Adrenal gland (tissue), 9 donors: ENCODE measurements at regions not wholly inside any gene's neighbourhood (a gene's known extent, or its start where the extent isn't known, plus 50 kb on each side); places are given as distances from the start of the nearest gene placed in this dataset.

Experiments used
- DNase-seq, 7 donors: peaks; one replicate each; pipeline ENCODE4 v3.0.0-alpha.2; 2019 to 2020
- H3K27ac ChIP-seq, 5 donors: fragments of 200-600 bp; sonication (generic) in 4 of 5; 1 replicate in 3 of 5; 2 replicates in 2 of 5; pipeline versions ENCODE4 v1.5.1 to v1.8.0; 2016 to 2020; ENCODE audit warnings: mild to moderate bottlenecking in 1 of 5
- H3K27me3 ChIP-seq: fragments of 200-600 bp; 2 replicates; pipeline ENCODE4 v1.8.0; 2021
- H3K36me3 ChIP-seq, 2 donors: fragments of 200-600 bp; replicated peaks in 1 of 2; 1 replicate in 1 of 2; 2 replicates in 1 of 2; pipeline versions ENCODE4 v1.5.1 to v1.8.0; 2018 to 2022
- H3K4me1 ChIP-seq, 2 donors: fragments of 200-600 bp; replicated peaks in 1 of 2; 1 replicate in 1 of 2; 2 replicates in 1 of 2; pipeline versions ENCODE4 v1.5.1 to v1.8.0; 2018 to 2021
- H3K4me3 ChIP-seq, 4 donors: fragments of 200-600 bp; sonication (generic) in 3 of 4; one replicate each; pipeline ENCODE4 v1.5.1; 2016 to 2018
- H3K9me3 ChIP-seq, 3 donors: fragments of 200-600 bp; sonication (generic) in 1 of 3; replicated peaks in 1 of 3; 1 replicate in 2 of 3; 2 replicates in 1 of 3; pipeline versions ENCODE4 v1.5.1 to v1.8.0; 2016 to 2021
- POLR2A ChIP-seq, 2 donors: fragments of 450-650 bp; IDR thresholded peaks; one replicate each; pipeline ENCODE4 v1.6.1; 2017; ENCODE audit warnings: antibody characterized with exemption in 2 of 2, mild to moderate bottlenecking in 2 of 2, moderate library complexity in 1 of 2
- WGBS, 4 donors: extraction: QIAGEN DNeasy Blood & Tissue Kit in 2 of 4; methylation state at CpG; one replicate each; pipeline versions ENCODE4 v1.1.5 to v1.1.7; 2013 to 2017; 5-methylcytosine and 5-hydroxymethylcytosine counted together
- intact Hi-C, 2 donors: fragments of 100-400 bp; cut with DNase I; formaldehyde crosslinking; loops; one replicate each; pipeline versions ENCODE4 v1.14.1 to v1.15.0; 2022 to 2023
- TF ChIP-seq, protein P1 (sequence below), 6 experiments: fragments of 450-650 bp in 4 of 6; fragments of 200-600 bp in 2 of 6; sonication (generic) in 1 of 6; IDR thresholded peaks; 1 replicate in 5 of 6; 2 replicates in 1 of 6; pipeline versions ENCODE4 v1.5.1 to v1.8.0; 2016 to 2021; ENCODE audit warnings: antibody characterized with exemption in 6 of 6, mild to moderate bottlenecking in 2 of 6, moderate library complexity in 1 of 6
- donor health status: healthy with polysubstance abuse.
- donor health status: Bipolar disorder and iron deficiency.
- donor health status: DM: yes; HTN: yes; CAD: no.
- donor health status: DM: no; HTN: no; CAD: no.
- donor health status: DM: no; HTN: no; CAD: no.

DNA sequence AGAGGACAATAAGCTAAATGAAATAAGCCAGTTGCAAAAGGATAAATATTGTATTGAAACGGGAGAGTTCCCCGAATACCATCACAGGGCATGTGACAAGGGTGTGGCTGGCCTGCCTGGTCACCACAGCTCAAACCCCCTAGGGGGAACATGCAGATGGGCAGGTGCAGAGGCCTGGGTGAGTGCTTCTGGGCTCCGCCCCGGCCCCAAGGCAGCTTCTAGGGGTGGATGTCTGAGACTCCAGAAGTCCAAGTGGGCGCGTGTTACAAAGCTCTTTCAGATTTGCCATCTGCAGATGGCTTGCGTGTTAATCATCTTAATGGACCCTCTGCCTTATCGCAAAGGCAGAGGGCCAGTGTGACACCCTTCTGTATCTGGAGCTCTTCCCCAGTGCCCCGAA is 559.2 kb upstream of the IMPG1 start:
- intact Hi-C loops, result no loop called here
- DNase-seq, result no peak
- H3K36me3 ChIP-seq, result no peaks in the 10 kb centered on the region
- no peaks in the 10 kb centered on the region for H3K9me3 ChIP-seq
- WGBS, 4 donors, result 70 to 87% (median 84%) methylated on average over 6 to 9 of the region's 9 CpGs
- H3K27me3 ChIP-seq, result no peaks in the 10 kb centered on the region
- no peak overlapping the region for H3K27ac ChIP-seq
- TF ChIP-seq, protein P1, sequence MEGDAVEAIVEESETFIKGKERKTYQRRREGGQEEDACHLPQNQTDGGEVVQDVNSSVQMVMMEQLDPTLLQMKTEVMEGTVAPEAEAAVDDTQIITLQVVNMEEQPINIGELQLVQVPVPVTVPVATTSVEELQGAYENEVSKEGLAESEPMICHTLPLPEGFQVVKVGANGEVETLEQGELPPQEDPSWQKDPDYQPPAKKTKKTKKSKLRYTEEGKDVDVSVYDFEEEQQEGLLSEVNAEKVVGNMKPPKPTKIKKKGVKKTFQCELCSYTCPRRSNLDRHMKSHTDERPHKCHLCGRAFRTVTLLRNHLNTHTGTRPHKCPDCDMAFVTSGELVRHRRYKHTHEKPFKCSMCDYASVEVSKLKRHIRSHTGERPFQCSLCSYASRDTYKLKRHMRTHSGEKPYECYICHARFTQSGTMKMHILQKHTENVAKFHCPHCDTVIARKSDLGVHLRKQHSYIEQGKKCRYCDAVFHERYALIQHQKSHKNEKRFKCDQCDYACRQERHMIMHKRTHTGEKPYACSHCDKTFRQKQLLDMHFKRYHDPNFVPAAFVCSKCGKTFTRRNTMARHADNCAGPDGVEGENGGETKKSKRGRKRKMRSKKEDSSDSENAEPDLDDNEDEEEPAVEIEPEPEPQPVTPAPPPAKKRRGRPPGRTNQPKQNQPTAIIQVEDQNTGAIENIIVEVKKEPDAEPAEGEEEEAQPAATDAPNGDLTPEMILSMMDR (IDR thresholded peaks at IDR 0.05), result no peak
- TF ChIP-seq POLR2A (IDR thresholded peaks at IDR 0.05), result no peak
- no peak overlapping the region for H3K4me3 ChIP-seq
- no peaks in the 10 kb centered on the region for H3K4me1 ChIP-seq

DNA sequence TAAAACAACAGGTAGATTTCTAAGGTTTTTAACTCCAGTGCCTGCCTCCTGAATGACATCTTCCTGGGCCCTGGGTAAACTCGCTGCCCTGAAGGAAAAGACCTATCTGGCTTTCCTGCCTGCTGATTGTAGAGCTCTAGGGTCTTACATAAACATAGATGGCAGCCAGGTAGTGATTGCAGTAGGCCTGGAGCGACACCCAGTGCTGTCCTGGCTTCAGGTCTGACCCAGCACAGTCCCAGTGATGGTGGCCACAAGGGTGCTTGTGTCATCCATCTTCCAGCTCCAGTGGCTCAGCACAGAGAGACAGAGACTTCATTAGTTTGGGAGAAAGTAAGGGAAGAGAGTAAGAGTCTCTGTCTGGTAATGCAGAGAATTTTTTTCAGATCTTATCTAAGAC is 542.9 kb upstream of the IMPG1 start:
- WGBS, 4 donors, result 67 to 79% (median 78%) methylated on average over 2 of the region's 2 CpGs
- Histone ChIP-seq H3K4me1 (no peaks in the 10 kb centered on the region), H3K36me3 (no peaks in the 10 kb centered on the region), H3K9me3 (no peaks in the 10 kb centered on the region), H3K27ac (no peak overlapping the region), H3K27me3 (no peaks in the 10 kb centered on the region), H3K4me3 (no peak overlapping the region)
- TF ChIP-seq, protein P1 (IDR thresholded peaks at IDR 0.05), result no peak
- no peak for TF ChIP-seq POLR2A (IDR thresholded peaks at IDR 0.05)
- intact Hi-C loops, result no loop called here
- no peak for DNase-seq

DNA sequence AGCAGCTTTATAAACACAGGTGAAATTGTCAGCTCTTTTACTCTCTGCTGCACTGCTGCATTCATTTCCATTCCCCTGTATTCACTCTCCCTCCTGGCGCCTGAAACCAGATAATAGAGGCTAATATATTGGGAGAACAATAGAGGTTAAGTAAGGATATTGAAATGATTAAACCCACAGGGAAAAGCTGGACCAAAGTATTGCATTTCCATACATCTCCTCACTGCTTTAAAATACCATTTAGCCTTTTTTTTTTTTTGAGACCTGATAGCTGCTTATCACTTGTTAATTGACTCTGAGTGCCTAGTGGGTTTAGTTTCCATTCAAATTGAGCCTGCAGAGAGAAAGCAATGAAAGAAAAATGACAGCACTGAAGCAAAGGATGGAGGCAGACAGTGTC is 540.5 kb upstream of the IMPG1 start:
- Histone ChIP-seq H3K27ac (no peak overlapping the region), H3K27me3 (no peaks in the 10 kb centered on the region), H3K36me3 (no peaks in the 10 kb centered on the region), H3K9me3 (no peaks in the 10 kb centered on the region), H3K4me1 (no peaks in the 10 kb centered on the region), H3K4me3 (no peak overlapping the region)
- 33 to 52% (median 41%) methylated on average over 1 of the region's 1 CpG for WGBS, 4 donors
- no peak for DNase-seq
- no peak for TF ChIP-seq POLR2A (IDR thresholded peaks at IDR 0.05)
- TF ChIP-seq, protein P1 (IDR thresholded peaks at IDR 0.05), result no peak
- intact Hi-C loops, result no loop called here

DNA sequence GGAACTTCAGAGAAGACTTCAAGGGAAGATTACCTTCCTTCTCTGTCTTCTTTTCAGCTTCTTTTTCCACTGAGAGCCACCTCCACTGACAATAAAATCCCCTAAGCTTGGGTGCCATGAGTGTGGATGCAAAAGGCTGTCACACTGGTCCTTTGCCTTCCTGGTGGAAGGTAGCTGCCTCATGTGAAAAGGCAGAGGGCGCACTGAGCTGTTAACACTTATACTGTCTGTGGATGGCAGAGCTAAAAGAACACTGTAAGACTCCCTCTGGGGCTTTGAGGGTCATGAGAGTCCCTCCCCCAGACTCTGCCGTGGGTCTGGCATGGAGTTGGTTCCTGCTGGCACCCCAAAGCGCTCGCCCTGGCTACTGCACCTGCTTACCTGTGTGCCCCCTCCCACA is 536.7 kb upstream of the IMPG1 start:
- Histone ChIP-seq H3K27ac (no peak overlapping the region), H3K9me3 (no peaks in the 10 kb centered on the region), H3K27me3 (no peaks in the 10 kb centered on the region), H3K4me3 (no peak overlapping the region), H3K36me3 (no peaks in the 10 kb centered on the region), H3K4me1 (no peaks in the 10 kb centered on the region)
- no peak for DNase-seq
- WGBS, 4 donors, result 78 to 86% (median 83%) methylated on average over 1 to 4 of the region's 4 CpGs
- intact Hi-C loops, result no loop called here
- TF ChIP-seq, protein P1 (IDR thresholded peaks at IDR 0.05), result no peak
- TF ChIP-seq POLR2A (IDR thresholded peaks at IDR 0.05), result no peak
